Loucy (cell line): ENCODE measurements at regions not wholly inside any gene's neighbourhood (a gene's known extent, or its start where the extent isn't known, plus 50 kb on each side); places are given as distances from the start of the nearest gene placed in this dataset.

Experiments used
- H2AFZ ChIP-seq: fragments of 200-600 bp; sonication (generic); 2 replicates; pipeline ENCODE4 v1.6.0; 2016; ENCODE audit warnings: antibody characterized with exemption, mild to moderate bottlenecking, low read length, moderate library complexity
- H3F3A ChIP-seq: fragments of 200-600 bp; 2 replicates; pipeline ENCODE4 v1.6.0; 2016; ENCODE audit warnings: antibody characterized with exemption, low read depth, mild to moderate bottlenecking
- H3K27me3 ChIP-seq: fragments of 200-600 bp; sonication (generic); 2 replicates; pipeline ENCODE4 v1.6.1; 2014; ENCODE audit warnings: low read length, mild to moderate bottlenecking; ENCODE audit not compliant: insufficient read depth, poor library complexity, severe bottlenecking
- H3K36me3 ChIP-seq: fragments of 200-600 bp; sonication (generic); 2 replicates; pipeline ENCODE4 v1.6.1; 2016; ENCODE audit warnings: low read length; ENCODE audit not compliant: insufficient read depth
- H3K4me1 ChIP-seq: fragments of 200-600 bp; sonication (generic); 2 replicates; pipeline ENCODE4 v1.5.1; 2014; ENCODE audit warnings: low read length, mild to moderate bottlenecking; ENCODE audit not compliant: insufficient read depth, poor library complexity, severe bottlenecking
- H3K4me2 ChIP-seq: fragments of 200-600 bp; sonication (generic); 2 replicates; pipeline ENCODE4 v1.6.0; 2014; ENCODE audit warnings: antibody characterized with exemption, low read length, low read depth, mild to moderate bottlenecking; ENCODE audit not compliant: poor library complexity, severe bottlenecking
- H3K4me3 ChIP-seq: fragments of 200-600 bp; sonication (generic); 2 replicates; pipeline ENCODE4 v1.5.1; 2014; ENCODE audit warnings: low read length, mild to moderate bottlenecking, mixed read lengths; ENCODE audit not compliant: poor library complexity, severe bottlenecking
- H3K79me2 ChIP-seq: fragments of 200-600 bp; sonication (generic); 2 replicates; pipeline ENCODE4 v1.6.1; 2014; ENCODE audit warnings: low read length; ENCODE audit not compliant: insufficient read depth
- H3K9ac ChIP-seq: fragments of 200-600 bp; sonication (generic); 2 replicates; pipeline ENCODE4 v1.6.0; 2014; ENCODE audit warnings: mild to moderate bottlenecking, low read depth, low read length, moderate library complexity; ENCODE audit not compliant: poor library complexity, severe bottlenecking
- H3K9me2 ChIP-seq: fragments of 200-600 bp; sonication (generic); replicated peaks from 2 replicates; pipeline ENCODE4 v1.6.1; 2016; ENCODE audit warnings: low read depth, low read length, mixed read lengths
- H3K9me3 ChIP-seq: fragments of 200-600 bp; sonication (generic); 2 replicates; pipeline ENCODE4 v1.6.1; 2014; ENCODE audit warnings: mild to moderate bottlenecking, antibody characterized with exemption, low read length, low read depth; ENCODE audit not compliant: insufficient read depth
- H4K20me1 ChIP-seq: fragments of 200-600 bp; sonication (generic); 2 replicates; pipeline ENCODE4 v1.6.0; 2014; ENCODE audit warnings: antibody characterized with exemption, low read length, mild to moderate bottlenecking; ENCODE audit not compliant: insufficient read depth, poor library complexity, severe bottlenecking
- CTCF ChIP-seq: fragments of 200-600 bp; sonication (generic); conservative IDR thresholded peaks from 2 replicates; pipeline ENCODE4 v1.5.1; 2014; ENCODE audit warnings: mild to moderate bottlenecking, antibody characterized with exemption, low read length
- EZH2phosphoT487 ChIP-seq: fragments of 200-600 bp; IDR thresholded peaks from 2 replicates; pipeline ENCODE4 v1.6.1; 2018; ENCODE audit warnings: antibody characterized with exemption, mild to moderate bottlenecking, moderate library complexity, borderline replicate concordance

- Histone ChIP-seq H3K79me2 (no peaks in the 10 kb centered on the region), H3K4me1 (no peaks in the 10 kb centered on the region), H2AFZ (no peak overlapping the region), H3K4me3 (no peak overlapping the region), H3K27me3 (no peaks in the 10 kb centered on the region), H3K9ac (no peak overlapping the region), H3F3A (no peaks in the 10 kb centered on the region), H3K9me3 (no peaks in the 10 kb centered on the region), H3K9me2 (no peaks in the 10 kb centered on the region), H4K20me1 (no peaks in the 10 kb centered on the region), H3K4me2 (no peak overlapping the region), H3K36me3 (no peaks in the 10 kb centered on the region)
- TF ChIP-seq CTCF (no peak), EZH2phosphoT487 (no peak)
Measured at GRCh38 chr22:27437570-27437969, 364.0 kb downstream of the MN1 start.

- TF ChIP-seq EZH2phosphoT487 (no peak), CTCF (no peak)
- Histone ChIP-seq H3K36me3 (no peaks in the 10 kb centered on the region), H3K4me1 (no peaks in the 10 kb centered on the region), H3K9ac (no peak overlapping the region), H3K9me3 (no peaks in the 10 kb centered on the region), H3K79me2 (no peaks in the 10 kb centered on the region), H3K4me2 (no peak overlapping the region), H3K27me3 (no peaks in the 10 kb centered on the region), H2AFZ (no peak overlapping the region), H3F3A (no peaks in the 10 kb centered on the region), H3K9me2 (no peaks in the 10 kb centered on the region), H4K20me1 (no peaks in the 10 kb centered on the region), H3K4me3 (no peak overlapping the region)
Measured at GRCh38 chr22:27438271-27438980, 363.1 kb downstream of the MN1 start.

GRCh38 chr22:27439131-27439530 lies 362.4 kb downstream of the MN1 start:
- H3K4me2 ChIP-seq: no peak overlapping the region
- no peaks in the 10 kb centered on the region for H4K20me1 ChIP-seq
- H3K4me1 ChIP-seq: no peaks in the 10 kb centered on the region
- H2AFZ ChIP-seq: no peak overlapping the region
- no peak for TF ChIP-seq EZH2phosphoT487
- no peak for TF ChIP-seq CTCF
- H3K9me2 ChIP-seq: no peaks in the 10 kb centered on the region
- H3K9ac ChIP-seq: no peak overlapping the region
- no peaks in the 10 kb centered on the region for H3K27me3 ChIP-seq
- no peak overlapping the region for H3K4me3 ChIP-seq
- no peaks in the 10 kb centered on the region for H3K36me3 ChIP-seq
- H3F3A ChIP-seq: no peaks in the 10 kb centered on the region
- no peaks in the 10 kb centered on the region for H3K9me3 ChIP-seq
- no peaks in the 10 kb centered on the region for H3K79me2 ChIP-seq
